HG02763 (cell line): ENCODE measurements at regions not wholly inside any gene's neighbourhood (a gene's known extent, or its start where the extent isn't known, plus 50 kb on each side); places are given as distances from the start of the nearest gene placed in this dataset.
"Not testable (repeated sequence)": the region's sequence is repeated elsewhere in the genome, so short reads cannot be mapped to it uniquely, and the experiment has no call there.

Source experiments
- ATAC-seq: cut with Tn5 transposase; IDR thresholded peaks from one replicate; pipeline ENCODE4 v1.9.1; 2021; ENCODE audit warnings: mild to moderate bottlenecking, moderate library complexity; ENCODE audit not compliant: unreplicated experiment

DNA sequence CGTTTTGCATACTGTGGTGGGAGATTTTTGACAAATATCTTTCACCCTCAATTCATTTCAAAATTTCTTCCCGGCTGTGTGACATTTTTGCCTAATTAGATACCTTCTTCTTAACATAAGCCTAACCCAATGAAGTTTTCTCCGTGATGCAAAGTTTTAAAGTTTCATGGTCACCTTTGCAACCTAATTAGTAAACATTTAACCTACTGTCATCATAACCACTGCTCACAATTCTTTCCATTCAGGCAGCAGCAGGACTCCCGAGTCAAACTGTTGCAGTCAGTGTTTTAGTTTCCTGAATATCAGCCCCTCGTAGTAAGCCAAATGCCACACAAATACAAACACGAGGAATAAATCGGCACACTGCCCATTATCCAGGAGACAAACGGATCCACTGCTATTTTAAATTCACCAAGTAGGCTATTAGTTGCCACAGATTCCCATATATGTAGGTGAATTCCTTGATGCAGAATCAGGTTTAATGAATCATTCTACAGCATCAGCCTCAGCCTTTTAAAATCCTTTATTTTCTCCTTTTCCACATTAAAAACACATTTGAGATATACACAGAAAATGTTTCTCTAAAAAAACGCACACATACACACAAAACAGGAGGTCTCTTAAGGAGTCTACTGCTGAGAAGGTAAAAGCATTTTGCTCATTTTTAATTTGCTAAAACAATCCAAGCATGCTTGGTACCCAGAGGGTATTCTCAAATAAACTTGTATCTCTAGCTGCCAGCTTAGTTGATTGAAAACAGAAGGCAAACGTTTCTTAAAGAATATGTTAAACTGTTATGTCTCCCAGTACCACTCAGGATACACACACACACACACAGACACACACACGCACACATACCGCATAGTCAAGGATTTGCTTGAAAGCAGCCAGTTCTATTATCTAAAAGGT lies 106.5 kb upstream of the KCTD1 start:
- ATAC-seq, result no peak

DNA sequence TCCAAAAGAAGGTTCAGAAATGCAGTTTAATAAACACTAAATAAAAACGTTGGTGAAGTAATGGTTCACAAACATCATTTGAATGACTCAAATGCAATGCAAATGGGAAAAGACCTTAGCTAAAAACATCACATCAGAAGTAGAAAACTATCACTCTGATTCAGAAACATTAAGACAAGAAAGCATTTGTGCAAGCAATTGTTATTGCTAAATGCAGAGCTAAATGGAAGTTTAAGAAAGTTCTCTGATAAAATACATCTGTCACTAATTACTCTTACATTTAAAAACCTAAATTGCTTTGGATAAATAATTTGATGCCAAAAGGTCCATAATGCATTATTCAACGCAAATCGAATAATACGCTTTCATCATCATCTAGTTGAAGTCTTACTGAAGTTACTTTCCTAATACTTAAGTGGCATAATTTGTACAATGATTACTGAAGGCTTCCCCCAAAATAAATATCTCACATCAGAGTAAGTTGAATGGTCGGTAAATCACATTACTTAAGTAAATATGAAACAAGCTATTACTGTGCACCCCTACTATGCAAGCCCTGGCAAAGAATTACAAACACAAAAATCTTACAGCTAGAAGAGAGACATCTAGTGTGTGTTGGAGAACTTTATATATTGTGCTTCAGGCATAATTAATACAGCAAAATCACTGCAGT lies 105.7 kb upstream of the KCTD1 start:
- no peak for ATAC-seq

DNA sequence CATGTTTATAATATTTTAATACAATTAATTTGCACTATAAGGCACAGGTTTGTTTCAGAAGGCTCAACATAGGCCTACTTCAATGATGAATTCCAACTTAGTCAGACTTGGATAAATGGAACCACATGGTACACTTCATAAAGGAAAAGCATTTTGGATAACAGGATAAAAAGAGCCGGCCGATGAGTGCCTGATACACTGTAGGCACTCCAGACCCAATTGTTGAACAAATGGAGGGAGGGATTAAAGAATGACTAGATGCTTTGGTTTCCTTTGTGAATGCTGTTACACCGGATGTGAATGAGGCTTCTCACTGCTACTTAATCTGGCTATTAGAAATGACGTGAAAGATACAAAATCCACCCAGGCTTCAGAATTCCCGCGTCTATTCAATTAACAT lies 104.1 kb upstream of the KCTD1 start:
- no peak for ATAC-seq

DNA sequence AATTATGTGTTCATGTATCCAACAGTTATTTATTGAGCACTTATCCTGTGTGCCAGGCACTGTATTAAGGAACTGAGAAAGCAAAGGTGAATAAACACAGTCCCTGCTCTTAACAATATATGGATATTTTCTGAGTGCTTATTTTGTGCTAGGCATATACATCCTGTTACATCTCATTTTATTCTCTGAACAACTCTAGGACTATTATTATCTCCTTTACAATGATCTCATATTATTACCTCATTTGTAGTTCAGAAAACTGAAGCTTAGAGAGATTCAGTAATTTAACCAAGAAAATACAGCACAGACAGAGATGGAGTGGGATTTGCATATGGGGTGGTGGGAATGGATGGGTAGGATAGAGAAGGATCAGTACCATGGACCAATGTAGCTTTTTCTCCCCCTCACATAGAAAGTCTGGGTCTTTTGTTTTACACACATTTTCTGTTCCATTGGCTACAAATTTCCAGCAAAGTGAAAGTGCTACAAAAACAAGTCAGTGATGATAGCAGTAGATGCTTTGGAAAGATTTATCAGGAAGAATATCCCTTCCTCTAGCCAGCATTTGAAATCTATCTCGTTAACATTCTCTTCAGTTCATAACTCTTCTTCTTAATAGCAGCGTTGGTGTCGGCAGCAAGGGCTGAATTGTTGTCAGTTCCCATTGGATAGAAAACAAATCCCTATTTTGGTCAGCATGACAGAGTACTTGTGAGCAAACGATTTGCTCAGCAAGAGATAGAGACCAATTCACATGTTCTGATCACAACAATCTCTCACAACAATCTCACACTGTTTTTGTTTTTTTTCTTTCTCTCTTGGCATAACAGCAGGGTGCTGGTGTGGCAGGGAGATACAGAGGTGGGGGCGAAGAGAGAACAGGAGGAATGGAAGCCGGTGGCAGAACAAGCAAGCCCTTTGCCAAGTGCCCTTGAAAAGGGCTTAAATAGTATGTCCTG lies 102.2 kb upstream of the KCTD1 start:
- ATAC-seq, result no peak

DNA sequence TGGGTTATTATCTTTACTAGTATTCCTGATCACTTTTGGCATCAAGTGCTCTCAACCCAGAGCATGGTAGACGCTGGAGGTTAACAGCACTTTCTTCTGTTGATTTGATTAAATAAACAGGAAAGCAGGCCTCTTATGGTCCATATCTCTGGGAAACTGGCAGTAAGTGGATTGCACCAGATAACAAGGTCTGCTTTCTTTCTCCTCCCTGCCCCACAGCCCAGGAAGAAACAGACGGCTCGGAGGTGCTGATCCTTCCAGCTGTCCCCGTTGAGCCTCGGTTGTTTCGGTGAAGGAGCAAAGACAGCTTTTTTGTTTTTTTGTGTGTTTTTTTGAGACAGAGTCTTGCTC lies 100.8 kb upstream of the KCTD1 start:
- no peak for ATAC-seq

DNA sequence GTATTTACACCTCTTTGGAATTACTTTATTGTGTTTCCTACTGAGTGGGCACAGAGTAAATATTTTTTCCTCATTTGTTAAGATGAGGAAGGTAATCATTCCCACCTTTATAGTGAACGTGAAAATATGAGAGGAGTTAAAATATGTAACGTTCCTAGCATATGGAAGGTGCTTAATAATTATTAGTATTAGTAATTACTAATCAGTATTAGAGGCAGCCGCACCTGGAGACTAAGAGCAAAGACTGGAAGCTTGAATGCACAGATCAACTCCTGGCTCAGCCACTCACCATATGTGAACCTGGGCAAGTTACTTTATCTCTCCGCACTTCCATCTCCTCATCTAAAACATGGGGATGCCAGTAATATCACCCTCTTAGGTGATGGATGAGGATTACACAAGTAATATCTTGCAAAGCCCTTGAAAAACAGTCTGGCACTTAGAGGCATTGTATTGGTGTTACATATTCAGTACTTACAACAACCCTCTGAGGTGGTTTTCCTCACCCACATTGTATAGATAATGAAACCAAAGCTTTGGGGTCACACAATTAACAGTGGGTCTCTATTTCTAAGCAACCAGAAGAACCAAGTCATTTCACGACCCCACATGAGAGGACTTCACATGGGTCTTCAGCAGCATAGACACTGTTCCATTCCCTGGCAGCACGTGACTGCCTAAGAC lies 100.3 kb upstream of the KCTD1 start:
- no peak for ATAC-seq

DNA sequence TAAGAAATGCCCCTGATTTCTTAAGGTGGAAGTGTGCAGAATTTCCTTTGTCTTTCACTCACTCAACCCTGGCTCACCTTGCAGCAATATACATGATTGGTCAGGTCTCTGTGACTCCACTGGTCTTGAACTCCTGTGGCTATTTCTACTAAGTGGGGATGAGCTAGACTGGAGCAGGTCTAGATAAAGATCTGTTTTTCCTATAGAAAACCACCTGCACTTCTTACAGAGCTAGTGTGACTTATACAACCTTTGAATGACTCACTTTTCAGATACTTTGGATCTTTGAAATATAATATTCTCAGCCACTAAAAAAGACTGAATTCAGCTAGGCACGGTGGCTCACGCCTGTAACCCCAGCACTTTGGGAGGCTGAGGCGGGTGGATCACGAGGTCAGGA lies 98.5 kb upstream of the KCTD1 start:
- ATAC-seq, result no peak

DNA sequence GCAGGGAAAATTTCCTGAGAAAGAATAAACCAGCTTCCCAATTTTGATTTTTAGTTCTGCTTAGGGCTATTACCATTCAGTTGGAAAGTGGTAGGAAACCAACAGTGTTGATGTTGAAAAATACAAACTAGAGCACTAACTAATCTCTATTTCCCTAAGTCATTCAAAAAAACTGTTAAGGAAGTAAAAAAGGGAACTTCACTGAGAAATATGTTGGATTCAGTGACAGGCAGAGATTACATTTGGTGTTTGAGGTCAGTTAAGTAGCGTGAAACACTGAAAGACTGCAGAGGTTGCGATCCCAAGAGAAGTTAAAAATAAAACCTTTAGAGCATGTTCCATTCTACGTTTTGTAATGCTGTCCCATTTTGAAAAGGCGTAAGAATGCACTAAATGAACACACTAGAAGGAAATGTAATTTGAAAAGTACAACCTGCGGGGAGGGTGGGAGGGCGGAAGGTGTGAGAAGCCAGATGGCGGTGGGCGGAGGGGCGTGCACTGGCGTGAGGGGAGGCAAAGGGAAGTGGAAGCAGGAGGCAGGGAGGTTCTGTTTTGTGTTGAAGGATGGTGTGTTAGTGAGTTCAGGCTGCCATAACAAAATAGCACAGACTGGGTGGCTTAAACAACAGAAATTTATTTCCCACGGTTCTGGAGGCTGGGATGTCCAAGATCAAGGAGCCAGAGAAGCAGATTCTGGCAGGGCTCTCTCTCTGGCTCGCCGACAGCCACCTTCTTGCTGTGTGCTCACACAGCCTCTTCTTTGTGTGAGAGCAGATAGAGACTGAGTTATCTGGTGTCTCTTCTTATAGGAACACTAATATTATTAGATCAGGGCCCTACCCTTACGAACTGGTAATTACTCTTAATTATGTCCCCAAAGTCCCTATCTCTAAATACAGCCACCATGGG lies 94.3 kb upstream of the KCTD1 start:
- ATAC-seq, result no peak

DNA sequence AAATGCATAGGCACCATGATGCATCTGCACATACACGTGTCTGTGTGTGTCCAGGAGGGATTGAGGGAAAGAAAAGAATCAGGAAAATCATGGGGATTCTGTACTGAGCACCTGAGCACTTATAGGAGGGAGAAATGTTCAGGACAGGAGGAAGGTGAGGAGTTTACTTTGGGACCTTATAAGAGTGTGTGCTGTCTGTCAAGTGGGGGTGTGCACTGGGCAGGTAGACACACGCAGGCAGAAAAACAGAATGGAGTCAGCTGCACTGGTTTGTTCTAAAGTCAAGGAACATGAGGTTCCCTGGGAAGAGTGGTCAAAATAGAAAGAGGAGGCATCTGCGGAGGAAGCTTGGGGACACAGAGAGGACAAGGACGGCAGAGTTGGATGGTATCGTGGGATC lies 92.2 kb upstream of the KCTD1 start:
- ATAC-seq, result no peak

DNA sequence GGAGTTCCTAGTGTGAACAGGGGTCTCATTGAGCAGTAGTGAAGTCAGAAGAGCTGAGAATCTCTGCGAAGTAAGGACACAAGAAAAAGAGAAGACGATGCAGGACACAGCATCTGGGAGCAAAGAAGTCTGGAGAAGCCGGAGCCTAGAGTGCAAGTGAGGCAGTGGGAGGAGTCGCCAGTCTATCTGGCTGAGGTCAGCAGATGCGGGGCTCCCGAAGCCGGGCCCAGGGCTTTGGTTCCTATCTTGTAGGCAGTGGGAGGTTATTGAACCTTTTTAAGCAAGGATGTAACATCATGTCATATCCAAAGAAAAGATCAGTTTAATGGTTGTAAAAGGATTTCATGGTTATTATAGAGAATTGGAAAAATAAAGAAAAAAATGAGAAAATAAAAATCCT lies 90.8 kb upstream of the KCTD1 start:
- no peak for ATAC-seq

DNA sequence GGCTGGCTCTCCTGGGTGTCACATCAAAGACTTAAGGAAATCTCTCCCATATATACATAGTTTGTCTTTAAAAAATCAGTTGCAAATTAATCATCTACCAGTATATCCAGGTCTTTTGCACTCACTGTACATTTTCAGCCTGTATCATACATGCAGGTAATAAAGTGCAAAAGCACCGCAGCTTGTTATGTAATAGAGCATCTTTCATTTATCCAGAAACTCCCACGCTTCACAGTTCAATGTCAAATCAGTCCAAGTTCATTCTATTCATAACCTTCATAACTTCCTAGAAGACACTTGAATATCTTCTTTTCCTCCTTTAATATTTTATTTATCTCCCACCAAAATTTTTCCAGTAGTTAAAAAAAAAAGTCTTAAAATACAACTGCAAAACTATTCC lies 89.6 kb upstream of the KCTD1 start:
- no peak for ATAC-seq

DNA sequence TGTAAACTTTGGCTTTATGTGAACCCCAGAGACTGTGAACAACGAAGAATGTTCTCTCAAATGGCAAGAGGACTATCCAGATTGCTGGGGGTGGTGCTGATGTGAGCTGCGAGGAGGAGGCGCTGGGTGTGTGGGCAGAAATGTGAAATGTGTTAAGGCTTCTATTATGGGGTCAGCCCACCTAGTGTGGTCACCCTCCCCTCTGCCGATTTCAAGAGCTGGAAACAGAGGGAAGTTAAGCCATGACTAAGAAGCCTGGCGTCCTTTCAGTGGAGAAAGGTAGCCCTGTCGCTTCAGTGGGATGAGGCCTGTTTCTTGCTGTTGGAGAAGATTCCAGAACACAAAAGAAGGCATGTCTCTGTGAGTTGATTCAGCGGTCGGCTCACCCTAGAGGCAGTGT lies 89.0 kb upstream of the KCTD1 start:
- no peak for ATAC-seq

DNA sequence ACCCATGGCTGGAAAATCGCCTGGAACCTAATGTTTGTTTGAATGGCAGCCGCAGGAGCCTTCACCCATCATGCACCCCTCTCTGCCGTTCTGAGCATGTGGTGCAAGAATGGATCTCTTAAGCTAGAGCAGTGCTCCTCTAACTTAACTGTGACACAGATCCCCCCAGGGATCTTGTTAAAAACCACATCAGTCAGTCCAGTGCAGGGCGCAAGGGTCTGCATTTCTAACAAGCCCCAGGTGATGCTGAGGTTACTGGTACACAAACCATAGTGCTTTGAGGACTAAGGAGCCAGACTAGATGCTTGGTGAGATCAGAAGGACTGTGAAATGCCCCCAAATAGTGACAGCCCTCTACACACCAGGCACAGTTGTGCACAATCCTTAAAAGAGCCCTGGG lies 87.1 kb upstream of the KCTD1 start:
- ATAC-seq, result no peak

DNA sequence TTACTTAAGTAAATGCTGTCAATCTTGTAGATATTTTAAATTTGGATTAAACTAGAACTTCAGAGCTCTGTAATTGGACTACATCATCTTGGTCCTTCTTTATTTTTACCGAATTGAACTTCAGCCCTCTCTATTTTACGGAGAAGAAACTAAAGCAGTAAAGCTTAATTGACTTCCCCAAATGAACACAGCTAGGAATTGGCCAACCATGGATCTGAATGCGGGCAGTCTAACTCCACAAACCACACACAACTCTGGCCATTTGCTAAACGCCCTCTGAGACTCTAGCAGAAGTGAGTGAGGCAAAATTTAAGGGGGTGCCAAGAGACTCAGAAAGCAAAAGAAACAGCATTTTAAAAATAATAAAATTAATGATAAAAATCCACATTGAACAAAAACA lies 86.3 kb upstream of the KCTD1 start:
- no peak for ATAC-seq

DNA sequence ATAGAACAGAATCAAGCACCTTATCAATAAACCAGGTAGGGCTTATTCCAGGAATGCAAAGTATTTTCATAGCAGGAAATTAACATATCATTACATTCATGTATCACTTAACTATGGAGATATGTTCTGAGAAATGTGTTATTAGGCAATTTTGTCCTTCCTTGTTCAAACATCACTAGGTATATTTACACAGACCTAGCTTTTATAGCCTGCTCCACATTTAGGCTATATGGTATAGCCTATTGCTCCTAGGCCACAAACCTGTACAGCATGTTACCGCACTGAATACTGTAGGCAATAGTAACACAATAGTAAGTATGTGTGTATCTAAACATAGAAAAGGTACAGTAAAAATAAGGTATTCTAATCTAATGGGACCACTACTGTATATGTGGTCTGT lies 82.8 kb upstream of the KCTD1 start:
- ATAC-seq, result no peak

DNA sequence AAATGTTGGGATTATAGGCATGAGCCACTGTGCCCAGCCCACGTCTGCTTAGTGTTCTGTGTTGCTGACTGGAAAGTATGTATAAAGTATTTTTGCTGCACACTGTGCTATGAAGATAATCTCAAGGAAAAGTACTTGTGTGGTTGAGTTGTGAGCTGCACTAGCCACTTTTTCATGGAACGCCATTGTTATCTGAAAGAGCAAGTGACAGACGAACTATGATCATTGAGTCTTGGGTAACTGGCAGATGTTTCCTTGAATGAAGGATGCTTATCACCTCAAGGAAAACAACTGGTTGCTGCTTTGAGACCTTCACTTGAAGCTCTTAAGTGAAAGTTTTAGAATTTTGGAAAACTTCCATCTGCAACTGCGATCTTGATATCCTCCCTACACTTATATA lies 82.2 kb upstream of the KCTD1 start:
- no peak for ATAC-seq

DNA sequence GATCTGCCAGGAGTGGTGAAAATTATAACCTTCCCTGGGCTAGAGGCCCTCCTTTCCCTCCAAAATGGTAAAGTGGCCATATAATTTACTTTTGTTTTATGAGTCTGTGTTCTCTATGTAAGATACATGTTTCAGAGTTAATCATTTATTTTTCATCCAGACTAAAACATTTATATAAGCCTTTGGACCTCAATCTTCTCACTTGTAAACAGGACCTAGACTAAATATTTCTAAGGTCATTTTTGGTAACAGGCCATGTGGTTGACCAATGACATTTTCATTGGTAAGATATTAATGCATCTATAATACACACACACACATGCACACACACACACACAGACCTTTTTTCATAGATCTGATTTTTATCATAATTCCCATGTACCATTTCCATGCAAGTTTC lies 79.7 kb upstream of the KCTD1 start:
- no peak for ATAC-seq

DNA sequence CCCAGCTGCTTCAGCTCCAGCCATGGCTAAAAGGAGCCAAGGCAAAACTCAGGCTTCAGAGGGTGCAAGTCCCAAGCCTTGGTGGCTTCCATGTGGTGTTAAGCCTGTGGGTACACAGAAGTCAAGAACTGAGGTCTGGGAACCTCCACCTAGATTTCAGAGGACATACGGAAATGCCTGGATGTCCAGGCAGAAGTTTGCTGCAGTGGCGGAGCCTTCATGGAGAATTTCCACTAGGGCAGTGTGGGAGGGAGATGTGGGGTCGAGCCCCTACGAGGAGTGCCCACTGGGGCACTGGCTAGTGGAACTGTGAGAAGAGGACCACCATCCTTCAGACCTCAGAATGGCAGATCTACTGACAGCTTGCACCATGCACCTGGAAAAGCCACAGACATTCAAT lies 76.1 kb upstream of the KCTD1 start:
- ATAC-seq, result no peak

DNA sequence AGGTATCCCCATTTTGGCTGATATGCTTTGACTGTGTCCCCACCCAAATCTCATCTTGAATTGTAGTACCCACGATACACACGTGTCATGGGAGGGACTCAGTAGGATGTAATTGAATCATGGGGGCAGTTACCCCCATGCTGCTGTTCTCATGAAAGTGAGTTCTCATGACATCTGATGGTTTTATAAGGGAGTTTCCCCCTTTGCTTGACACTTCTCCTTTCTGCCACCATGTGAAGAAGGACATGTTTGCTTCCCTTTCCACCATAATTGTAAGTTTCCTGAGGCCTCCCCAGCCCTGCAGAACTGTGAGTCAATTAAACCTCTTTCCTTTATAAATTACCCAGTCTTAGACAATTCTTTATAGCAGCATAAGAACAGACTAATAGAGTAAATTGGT lies 75.0 kb upstream of the KCTD1 start:
- not testable (repeated sequence) for ATAC-seq
